HG02759 (cell line): ENCODE measurements at regions not wholly inside any gene's neighbourhood (a gene's known extent, or its start where the extent isn't known, plus 50 kb on each side); places are given as distances from the start of the nearest gene placed in this dataset.
"Not testable (repeated sequence)": the region's sequence is repeated elsewhere in the genome, so short reads cannot be mapped to it uniquely, and the experiment has no call there.

Source experiments
- ATAC-seq: cut with Tn5 transposase; IDR thresholded peaks from one replicate; pipeline ENCODE4 v1.9.1; 2021; ENCODE audit warnings: mild to moderate bottlenecking, moderate library complexity; ENCODE audit not compliant: unreplicated experiment

- no peak for ATAC-seq
Observed at GRCh38 chr2:84158605-84159004, 300.5 kb downstream of the SUCLG1 start.

DNA sequence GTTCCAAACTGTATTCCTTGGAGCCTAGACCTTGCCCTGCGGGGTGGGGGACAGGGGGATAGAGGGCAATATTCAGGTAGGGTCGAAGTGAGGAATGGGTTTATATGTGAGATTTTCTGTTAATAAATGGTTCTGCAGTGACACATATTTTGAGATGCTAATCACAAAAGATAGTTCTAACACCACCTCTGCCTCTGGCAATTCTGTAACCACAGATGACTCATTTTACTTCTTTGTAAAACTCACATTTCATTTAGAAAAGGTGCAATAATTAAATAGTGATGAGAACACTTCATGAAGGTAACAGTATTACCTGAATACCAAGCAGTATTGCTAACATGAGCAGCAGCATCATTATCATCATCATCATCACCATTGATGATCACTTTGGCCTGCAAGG, 306.6 kb downstream of the SUCLG1 start:
- ATAC-seq = no peak

DNA sequence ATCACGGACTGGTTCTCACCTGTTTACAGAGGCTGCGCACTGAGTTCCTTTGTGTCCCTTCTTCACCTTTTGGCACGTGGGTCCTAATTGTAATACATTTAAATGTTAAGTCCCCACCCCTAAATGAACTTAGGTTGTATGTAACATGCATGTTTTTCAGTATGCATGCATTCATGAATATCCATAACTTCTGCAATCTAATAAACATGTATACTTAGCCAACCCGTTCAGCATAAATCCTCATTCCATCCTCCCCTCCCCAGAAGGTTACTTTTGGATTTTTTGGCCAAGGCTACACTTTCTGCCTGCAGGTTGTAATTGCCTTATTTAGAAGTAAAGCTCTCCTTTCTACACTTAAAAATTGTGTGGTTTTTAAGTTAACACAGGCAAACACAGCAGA, 314.7 kb downstream of the SUCLG1 start:
- ATAC-seq = no peak

DNA sequence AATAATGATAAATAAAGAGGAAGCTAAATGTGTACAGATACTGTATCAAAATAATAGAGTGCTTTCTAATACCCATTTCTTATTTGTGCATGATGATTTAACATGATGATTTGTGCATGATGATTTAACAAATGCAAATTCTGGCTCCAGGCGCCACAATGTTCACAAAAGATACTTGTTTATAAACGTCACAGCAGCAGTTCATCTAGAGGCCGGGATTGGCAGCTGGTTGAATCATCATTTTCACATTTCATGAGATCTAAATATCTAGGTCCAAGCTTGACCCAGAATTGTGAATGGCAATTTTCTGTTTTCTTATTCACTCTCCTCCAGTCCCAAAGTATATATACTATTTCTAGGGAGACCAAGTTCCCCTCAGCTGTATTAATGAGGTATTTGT, 322.0 kb downstream of the SUCLG1 start:
- no peak for ATAC-seq

DNA sequence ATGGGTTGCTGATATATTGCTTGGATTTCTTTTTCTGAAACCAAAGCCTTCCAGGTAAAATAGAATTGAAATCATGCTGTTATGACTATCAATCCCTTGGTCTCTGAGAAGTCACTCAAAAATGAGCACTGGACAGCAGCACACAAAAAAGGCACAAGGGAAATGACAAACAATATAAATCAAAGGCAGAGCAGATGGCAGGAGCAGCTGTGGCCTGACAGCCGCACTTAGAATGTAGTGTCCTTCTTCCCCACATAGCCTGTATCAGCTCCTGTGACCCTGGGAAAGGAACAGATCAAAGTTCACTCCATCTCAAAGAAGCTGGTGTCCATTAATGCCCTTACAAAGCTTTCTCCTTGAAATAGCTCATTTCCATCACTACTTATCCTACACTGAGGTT, 326.7 kb downstream of the SUCLG1 start:
- ATAC-seq = no peak

DNA sequence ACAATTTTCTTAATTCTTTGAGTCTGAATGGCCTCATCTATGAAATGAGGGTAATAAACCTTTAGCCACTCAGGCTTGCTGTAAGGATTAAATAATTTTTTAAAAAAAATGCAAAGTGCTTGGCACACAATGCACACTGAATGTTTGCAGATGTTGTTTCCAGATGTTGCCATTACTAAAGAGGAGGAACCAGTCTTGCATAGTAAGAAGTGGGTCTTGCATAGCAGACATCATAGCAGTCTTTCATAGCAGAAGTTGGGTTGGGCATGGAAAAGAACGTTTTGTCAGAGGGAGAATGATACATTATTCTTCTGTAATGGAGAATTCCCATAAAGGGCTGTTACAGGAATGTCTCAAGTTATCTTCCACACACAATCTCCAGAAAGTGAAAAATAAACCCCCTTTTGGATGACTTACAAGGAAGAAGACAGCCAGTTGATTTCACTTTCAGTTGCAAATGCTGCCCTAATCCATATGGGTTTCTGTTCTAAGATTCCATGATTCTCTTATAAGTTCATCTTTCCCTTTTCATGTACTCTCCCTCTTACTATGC, 327.7 kb downstream of the SUCLG1 start:
- ATAC-seq = no peak

- ATAC-seq = no peak
Observed at GRCh38 chr2:84129018-84129417, 330.1 kb downstream of the SUCLG1 start.

GRCh38 chr2:84127812-84128211, 331.3 kb downstream of the SUCLG1 start:
- ATAC-seq = not testable (repeated sequence)

GRCh38 chr2:84126530-84126929, 332.6 kb downstream of the SUCLG1 start:
- ATAC-seq = no peak

DNA sequence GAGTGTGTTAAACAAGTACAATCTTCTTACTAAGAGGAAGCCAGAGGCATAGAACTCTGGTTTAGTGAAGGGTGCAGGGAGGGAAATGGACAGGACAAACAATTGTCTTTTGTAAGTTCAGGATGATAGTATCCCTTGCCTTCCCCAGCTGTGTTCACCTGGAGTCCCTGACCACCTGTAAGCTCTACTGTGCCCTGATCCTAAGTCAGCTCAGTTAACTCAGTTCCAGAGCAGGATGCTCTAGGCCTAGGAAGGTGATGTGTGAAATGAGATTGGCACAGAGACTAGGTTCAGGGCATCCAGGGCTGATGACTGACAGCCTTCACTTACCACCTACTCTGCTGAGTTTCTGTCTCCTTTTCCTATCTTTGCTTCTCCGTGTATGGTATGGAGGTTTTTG, 333.0 kb downstream of the SUCLG1 start:
- no peak for ATAC-seq

DNA sequence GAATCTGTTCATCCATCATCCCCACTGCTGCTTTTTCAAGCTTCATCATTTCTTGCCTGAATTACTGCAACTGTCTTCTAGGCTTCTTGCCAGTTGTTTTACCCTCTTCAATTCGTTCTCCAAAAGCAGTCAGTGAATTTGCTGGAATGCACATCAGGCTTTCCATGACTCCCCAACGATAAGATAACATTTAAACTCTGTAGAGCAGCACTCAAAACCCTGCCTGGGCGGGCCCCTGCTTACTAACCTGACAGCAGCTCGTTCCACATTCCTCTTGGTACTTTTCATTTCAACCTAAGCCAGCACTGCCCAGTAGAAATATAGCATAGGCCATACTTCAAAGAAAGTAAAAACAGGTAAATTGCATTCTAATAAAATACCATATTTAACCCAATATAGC, 342.9 kb downstream of the SUCLG1 start:
- ATAC-seq = no peak

- ATAC-seq = peak; percentile 96
Observed at GRCh38 chr2:84115173-84115857, 343.8 kb downstream of the SUCLG1 start.

GRCh38 chr2:84103816-84104527, 355.1 kb downstream of the SUCLG1 start:
- ATAC-seq = not testable (repeated sequence)

DNA sequence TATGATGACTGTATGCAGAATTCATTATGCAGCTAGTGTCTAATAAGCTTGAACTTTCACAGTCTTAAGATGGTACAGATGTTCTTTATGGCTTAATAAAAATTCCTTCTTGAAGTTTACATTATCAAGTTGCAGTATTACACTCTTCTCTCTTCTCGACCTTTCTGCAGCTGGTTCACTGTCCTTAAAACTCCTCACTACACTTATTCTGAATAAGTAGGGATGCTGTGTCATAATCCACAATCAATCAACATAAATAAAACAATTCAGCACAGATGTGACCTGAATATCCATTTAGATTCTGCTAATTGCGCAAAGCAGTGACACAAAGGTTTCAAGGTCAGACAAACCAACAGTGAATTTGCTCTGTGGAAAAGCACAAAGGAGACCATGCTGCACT, 356.8 kb downstream of the SUCLG1 start:
- no peak for ATAC-seq

DNA sequence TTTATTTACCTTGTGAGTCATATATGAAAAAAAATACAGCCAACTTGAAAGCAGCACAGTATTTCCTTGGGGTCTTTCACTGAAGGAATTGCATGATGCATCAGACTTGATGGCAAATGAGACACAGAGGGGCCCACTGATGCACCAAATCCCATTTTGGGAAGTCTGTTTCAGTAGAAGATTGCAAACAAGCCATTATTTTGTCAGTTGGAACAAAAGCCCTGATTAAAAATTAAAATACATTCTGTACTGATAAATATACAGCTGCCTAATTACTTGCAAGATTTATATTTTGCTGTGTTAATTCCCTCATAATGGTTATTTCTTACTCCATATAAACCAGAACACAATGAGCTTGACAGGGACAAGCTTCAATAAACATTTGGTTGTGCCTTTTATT, 370.4 kb downstream of the SUCLG1 start:
- no peak for ATAC-seq

DNA sequence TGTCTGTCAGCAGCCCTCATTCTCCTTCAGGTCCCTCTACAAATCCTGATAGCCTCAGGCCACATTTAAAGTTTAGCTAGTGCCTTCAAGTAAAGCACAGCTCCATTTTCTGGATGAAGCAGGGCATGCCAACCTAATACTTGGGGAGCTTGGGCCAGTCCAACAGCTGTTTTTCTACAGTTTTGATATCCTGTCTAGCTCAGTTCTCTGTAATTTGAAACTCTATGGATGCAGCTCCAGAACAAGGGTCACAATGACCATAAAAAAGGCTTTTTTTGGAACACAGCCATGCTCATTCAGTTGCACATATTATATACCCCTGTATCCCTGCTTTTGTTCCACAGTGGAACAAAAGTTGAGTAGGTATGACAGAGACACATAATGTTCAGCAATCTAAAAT, 373.5 kb downstream of the SUCLG1 start:
- no peak for ATAC-seq

DNA sequence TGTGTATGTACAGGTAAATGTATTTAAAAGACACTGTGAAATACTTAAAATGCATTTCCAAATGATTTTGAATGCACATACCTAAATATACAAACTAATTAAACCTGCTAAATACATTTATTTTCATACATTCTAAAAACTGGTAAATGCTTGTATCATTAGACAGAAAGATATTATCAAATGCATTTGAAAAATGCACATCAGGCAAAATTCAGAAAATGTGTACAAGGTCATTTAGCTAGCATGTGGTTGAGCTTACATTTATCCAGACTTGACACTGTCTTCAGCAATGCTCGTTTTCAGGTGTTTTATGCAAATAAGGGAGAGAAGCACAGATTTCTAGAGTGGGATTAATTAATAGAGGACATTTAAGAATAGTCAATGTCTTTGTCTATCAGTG, 374.2 kb downstream of the SUCLG1 start:
- ATAC-seq = no peak

DNA sequence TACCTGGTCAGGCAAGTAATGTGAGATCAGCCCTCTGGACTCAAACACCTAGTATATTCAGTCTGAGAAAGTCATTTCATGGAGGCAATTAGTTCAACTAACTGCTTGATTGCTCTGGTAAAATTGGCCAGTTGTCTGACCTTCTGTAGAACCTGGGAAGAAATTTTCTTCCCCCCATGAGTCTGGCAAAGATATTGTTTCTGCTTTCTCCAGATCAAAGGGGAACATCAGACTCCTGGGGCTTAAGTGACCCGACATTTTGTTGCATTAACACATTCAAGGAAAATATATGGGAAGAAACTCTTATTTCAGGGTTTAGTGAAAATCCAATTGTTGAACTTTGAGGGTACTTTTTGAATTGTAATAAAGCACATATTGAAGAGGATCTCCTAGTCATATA, 375.1 kb downstream of the SUCLG1 start:
- no peak for ATAC-seq

DNA sequence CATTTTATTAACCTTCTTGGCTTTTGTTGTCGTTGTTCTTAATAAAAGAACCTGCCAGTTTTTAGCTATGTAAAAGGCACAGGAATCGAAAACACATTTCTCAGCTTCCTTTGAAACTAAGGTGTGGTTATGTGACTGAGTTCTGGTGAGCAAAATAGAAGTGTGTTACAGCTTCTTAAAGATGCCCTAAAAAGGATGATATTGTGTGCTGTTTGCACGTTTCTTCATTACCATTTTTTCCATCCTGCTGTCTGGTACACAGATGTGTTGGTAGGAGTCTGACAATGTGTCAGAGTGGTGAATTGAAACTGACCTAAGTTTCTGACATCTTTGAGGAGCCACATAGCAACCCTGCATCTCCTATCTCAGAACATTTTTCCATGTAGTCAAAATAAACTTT, 380.6 kb downstream of the SUCLG1 start:
- no peak for ATAC-seq

GRCh38 chr2:84077496-84077895, 381.6 kb downstream of the SUCLG1 start:
- ATAC-seq = peak; percentile 57

GRCh38 chr2:84071050-84071449, 388.0 kb downstream of the SUCLG1 start:
- ATAC-seq = no peak

DNA sequence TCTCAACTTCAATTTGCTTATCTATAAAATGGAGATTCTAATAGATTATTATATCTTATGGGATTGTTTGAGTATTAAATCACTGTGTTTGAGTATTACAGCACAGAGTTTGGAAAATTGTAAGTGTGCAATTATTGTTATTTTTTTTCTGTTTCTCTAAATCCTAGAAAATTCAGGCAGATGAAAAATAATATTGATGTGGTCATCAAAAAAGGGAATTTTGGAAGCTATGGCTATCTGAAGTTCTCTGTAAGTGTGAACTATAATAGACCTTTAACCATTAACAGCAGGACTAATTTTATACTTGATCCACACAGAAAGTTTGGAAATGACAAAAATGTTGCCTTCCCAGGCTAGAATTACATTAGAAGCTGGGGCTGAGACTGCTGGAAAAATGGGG, 393.2 kb downstream of the SUCLG1 start:
- no peak for ATAC-seq
